HG03575 (cell line): ENCODE measurements at regions not wholly inside any gene's neighbourhood (a gene's known extent, or its start where the extent isn't known, plus 50 kb on each side); places are given as distances from the start of the nearest gene placed in this dataset.
"Not testable (repeated sequence)": the region's sequence is repeated elsewhere in the genome, so short reads cannot be mapped to it uniquely, and the experiment has no call there.

Experiments used
- ATAC-seq: cut with Tn5 transposase; IDR thresholded peaks from one replicate; pipeline ENCODE4 v1.9.1; 2021; ENCODE audit not compliant: unreplicated experiment, insufficient number of reproducible peaks, low FRiP score; ENCODE audit errors: extremely low read depth

DNA sequence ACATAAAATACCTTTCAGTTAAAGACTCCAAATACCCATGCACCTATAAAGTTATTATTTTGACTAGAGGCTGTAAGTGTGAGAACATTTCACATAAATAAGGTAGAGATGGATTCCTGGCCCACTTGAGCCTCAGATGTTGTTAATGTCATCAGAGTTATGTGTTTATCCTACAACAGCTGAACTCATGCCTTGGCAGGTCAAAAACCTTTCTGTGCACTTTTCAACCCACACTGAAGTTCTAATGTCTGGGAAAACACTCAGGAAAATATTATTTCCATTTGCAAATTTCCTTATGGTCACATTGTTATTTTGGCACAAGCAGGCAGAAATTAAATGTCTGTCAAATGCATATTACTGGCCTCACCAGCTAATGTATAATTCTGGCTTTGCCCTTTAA is 209.2 kb downstream of the LNPK start:
- no peak for ATAC-seq

- ATAC-seq: no peak
Observed at GRCh38 chr2:175792199-175792598, 209.9 kb downstream of the LNPK start.

GRCh38 chr2:175786471-175787124 is 215.5 kb downstream of the LNPK start:
- ATAC-seq: no peak

DNA sequence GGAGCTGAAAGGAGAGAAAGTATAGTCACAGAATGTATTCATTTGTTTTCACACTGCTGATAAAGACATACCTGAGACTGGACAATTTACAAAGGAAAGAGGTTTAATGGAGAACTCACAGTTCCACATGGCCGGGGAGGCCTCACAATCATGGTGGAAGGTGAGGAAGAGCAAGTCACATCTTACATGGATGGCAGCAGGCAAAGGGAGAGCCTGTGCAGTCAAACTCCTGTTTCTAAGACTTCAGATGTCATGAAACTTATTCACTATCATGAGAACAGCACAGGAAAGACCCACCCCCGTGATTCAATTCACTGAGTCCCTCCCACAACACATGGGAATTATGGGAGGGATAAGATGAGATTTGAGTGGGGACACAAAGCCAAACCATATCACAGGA is 224.7 kb downstream of the LNPK start:
- not testable (repeated sequence) for ATAC-seq

GRCh38 chr2:175769200-175769599 is 232.9 kb downstream of the LNPK start:
- ATAC-seq: no peak

DNA sequence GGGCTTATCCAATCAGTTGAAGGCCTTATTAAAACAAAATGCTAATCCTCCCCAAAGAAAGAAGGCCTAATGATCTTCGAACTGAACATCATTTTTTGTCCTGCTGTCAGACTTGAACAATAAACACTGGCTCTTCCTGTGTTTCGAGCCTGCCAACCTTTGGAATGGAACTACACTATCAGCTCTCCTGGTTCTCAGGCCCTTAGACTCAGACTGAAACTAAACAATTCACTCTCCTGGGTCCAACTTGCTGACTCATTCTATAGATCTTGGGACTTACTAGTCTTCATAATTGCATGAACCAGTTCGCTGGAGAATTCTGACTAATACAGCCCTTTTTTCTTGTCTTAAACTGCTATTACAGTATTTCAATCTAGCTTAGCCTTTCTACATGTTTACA is 235.2 kb downstream of the LNPK start:
- ATAC-seq: no peak

- ATAC-seq: no peak
Observed at GRCh38 chr2:175755656-175756386, 246.2 kb downstream of the LNPK start.

- ATAC-seq: no peak
Observed at GRCh38 chr2:175755169-175755568, 246.9 kb downstream of the LNPK start.

DNA sequence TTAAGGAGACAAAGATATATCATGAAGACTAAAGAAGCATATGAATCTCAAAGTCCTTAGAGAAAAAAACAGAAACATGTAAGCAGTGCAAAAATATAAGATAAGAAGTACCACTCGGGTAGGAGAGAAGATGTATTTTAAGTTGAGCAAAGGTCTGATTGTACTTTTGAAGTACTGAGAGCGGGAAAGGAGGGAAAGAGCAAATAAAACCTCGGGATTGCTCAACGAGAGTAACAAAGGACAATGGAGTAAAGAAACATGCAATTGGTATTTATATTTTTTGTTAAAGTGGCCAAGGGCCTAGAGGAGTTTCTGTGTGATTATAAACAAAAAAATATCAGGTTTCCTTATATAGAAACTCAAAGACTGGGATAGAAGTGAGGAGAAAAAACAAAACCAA is 251.9 kb downstream of the LNPK start:
- ATAC-seq: no peak

- ATAC-seq: no peak
Observed at GRCh38 chr2:175745911-175746310, 256.2 kb downstream of the LNPK start.

DNA sequence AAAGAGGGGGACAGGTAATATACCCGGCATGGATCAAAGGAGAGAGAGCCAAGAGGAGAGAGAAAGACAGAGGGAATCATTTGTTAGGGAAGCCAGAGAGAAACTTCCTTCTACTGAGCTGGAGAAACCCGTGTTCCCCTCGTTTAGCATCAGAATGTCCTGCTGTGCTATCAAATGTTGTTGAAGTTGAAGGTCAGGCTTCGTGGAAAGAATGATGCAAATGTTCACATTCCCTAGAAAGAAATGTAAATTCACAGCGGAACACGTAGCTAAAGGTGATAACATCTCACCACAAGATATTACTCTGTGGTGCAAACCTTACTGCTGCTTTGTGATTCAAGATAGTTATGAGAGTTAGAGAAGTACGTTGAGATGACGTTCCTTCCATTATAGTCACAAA is 258.1 kb downstream of the LNPK start:
- ATAC-seq: no peak

GRCh38 chr2:175743011-175743410 is 259.1 kb downstream of the LNPK start:
- no peak for ATAC-seq

- ATAC-seq: no peak
Observed at GRCh38 chr2:175742367-175742766, 259.7 kb downstream of the LNPK start.

DNA sequence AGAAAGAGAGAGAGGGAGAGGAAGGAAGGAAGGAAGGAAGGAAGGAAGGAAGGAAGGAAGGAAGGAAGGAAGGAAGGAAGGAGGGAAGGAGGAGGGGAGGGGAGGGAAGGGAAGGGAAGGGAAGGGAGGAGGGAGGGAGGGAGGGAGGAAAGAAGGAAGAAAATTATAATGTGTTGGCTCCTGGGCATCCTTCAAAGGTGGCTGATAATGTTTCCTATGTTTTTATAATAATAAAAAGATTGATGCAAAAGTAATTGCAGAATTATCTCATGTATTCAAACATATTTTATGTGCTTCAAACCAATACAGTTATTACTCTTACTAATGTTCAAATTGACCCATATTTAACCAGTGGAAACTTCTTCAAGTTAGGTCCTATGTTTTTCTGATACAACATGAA is 260.9 kb downstream of the LNPK start:
- ATAC-seq: no peak

DNA sequence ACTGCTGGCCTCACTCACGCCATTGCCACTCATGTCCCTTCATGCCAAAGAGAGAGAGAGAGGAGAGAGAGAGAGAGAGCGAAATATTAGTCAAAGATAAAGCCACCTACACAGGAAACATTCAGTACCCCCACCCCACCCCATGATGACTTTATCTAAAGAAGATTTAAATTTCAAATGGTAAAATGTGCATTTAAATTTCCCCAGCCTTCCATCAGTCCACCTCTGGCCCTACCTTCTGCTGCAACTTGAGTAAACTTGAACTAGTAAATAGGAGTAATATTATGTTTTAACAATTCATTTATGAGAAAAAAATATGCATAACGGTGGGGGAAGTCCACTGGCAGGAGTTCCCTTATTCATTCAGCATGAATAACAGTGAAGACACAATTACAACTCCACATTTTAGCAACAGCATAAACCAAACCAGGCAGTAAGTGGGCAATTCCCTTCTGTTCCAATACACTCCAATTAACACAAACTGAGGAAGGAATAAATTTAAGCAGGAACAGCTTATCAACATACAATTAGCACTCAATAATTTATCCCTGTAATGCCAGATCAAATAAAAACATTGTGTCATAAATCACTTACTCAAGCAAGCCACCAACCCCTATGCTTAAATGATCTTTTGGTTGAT is 264.2 kb downstream of the LNPK start:
- no peak for ATAC-seq

DNA sequence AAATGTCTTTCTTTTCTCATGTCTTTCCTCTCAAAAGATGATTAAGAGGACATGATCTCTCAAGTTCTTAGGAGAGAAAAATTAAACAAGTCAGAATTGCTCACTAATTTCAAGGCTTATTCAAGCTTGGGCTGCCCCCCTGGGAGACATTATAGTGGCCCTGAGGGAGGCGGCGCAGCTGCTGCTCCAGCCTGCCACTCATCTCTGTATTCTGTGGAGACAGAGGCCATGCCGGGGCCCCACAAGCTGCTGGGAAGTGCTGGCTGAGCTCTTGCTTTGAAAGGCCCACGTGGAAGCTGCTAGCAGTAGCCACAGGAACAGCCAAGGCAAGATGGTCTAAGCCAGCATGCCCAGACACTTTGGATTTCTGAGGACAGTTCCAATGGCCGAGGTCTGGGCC is 267.4 kb downstream of the LNPK start:
- ATAC-seq: no peak

GRCh38 chr2:175732531-175732930 is 269.5 kb downstream of the LNPK start:
- ATAC-seq: no peak

DNA sequence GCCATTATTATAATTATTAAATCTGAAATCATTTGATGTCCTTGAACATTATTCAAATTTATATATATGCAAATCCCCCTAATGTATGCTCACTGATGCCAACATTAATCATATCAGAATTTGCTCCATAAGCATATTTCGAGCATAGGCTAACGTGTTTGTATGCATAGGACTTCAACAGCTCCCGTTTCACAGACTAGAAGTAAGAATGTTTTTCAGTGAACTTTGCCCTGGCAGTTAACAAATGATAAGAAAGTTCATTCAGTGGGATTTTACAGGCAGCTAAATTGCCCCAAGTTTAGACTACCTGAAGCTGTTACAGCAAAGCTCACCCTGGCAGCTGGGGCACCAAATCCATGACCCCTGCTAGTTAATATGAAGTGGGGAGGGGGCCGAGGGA is 272.0 kb downstream of the LNPK start:
- no peak for ATAC-seq

- ATAC-seq: no peak
Observed at GRCh38 chr2:175729049-175729706, 272.9 kb downstream of the LNPK start.

- ATAC-seq: no peak
Observed at GRCh38 chr2:175728032-175728431, 274.0 kb downstream of the LNPK start.
